K562 (cell line): ENCODE measurements at regions not wholly inside any gene's neighbourhood (a gene's known extent, or its start where the extent isn't known, plus 50 kb on each side); places are given as distances from the start of the nearest gene placed in this dataset.
"Not testable (repeated sequence)": the region's sequence is repeated elsewhere in the genome, so short reads cannot be mapped to it uniquely, and the experiment has no call there.

Experiments used
- ATAC-seq: fragments of 200-7000 bp; cut with Tn5 transposase; 3 replicates; pipeline ENCODE4 v1.9.1; 2020; ENCODE audit warnings: moderate library complexity
- BruUV-seq: library from RNA; stranded (reverse); fragments of 400-500 nt; replicated peaks from 2 replicates; lab custom pipeline; 2021; lab: Mats Ljungman, UMichigan
- CTCF ChIA-PET: fragments of 300-600 bp; formaldehyde crosslinking; extraction: SDS; loops from one replicate; lab custom pipeline; 2021; ENCODE audit warnings: low intra/inter-chr PET ratio; lab: Yijun Ruan, JAX
- POLR2A ChIA-PET: fragments of 300-600, 350-650 bp; sonication (Branson Sonifier 250); formaldehyde crosslinking; extraction: SDS; loops from one replicate; lab custom pipeline; 2021; ENCODE audit warnings: antibody characterized with exemption, inconsistent platforms; lab: Yijun Ruan, JAX
- DNase-seq, 4 experiments: peaks; one replicate each; pipeline versions ENCODE4 v3.0.0 to v3.0.0-alpha.2; 2011 to 2018; ENCODE audit warnings: low spot score in 3 of 4, mixed read lengths in 3 of 4; ENCODE audit errors: extremely low read depth in 1 of 4
- FAIRE-seq: peaks from 2 replicates; lab custom pipeline; 2011; peaks lifted over from hg19 to GRCh38; lab: Jason Lieb, UNC
- H2AFZ ChIP-seq: 2 replicates; pipeline ENCODE4 v1.6.0; 2011; ENCODE audit warnings: low read depth, low read length, control low read depth, inconsistent platforms
- H3K27ac ChIP-seq: fragments of 200-600 bp; 3 replicates; pipeline ENCODE4 v1.8.0; 2011; ENCODE audit warnings: low read depth, mild to moderate bottlenecking, control low read depth, inconsistent platforms, low read length, moderate library complexity, mixed read lengths; ENCODE audit errors: extremely low read depth
- H3K27me3 ChIP-seq, 2 experiments: fragments of 300-600 bp in 1 of 2; 2 replicates in 1 of 2; 3 replicates in 1 of 2; pipeline versions ENCODE4 v1.6.0 to v1.8.0; 2011; ENCODE audit warnings: inconsistent platforms in 2 of 2, low read length in 2 of 2, mild to moderate bottlenecking in 1 of 2, mixed read lengths in 1 of 2, moderate library complexity in 1 of 2; ENCODE audit not compliant: control insufficient read depth in 2 of 2, insufficient read depth in 2 of 2
- H3K36me3 ChIP-seq: fragments of 300-600 bp; 3 replicates; pipeline ENCODE4 v1.8.0; 2011; ENCODE audit warnings: mild to moderate bottlenecking, low read length, inconsistent platforms; ENCODE audit not compliant: control insufficient read depth, insufficient read depth
- H3K4me1 ChIP-seq, 2 experiments: fragments of 200-600 bp in 1 of 2; replicated peaks in 1 of 2; 2 replicates in 1 of 2; 3 replicates in 1 of 2; pipeline versions ENCODE4 v1.5.1 to v1.8.0; 2011; ENCODE audit warnings: inconsistent platforms in 2 of 2, low read length in 2 of 2, mild to moderate bottlenecking in 1 of 2, mixed read lengths in 1 of 2, moderate library complexity in 1 of 2; ENCODE audit not compliant: control insufficient read depth in 2 of 2, insufficient read depth in 2 of 2
- H3K4me2 ChIP-seq: 2 replicates; pipeline ENCODE4 v1.6.1; 2011; ENCODE audit warnings: low read length, control low read depth, inconsistent platforms, mixed read lengths; ENCODE audit not compliant: insufficient read depth
- H3K4me3 ChIP-seq: fragments of 200-600 bp; sonication (generic), shearing (Covaris generic); 2 replicates; pipeline ENCODE4 v1.5.1; 2016; ENCODE audit warnings: control low read depth, inconsistent platforms
- H3K79me2 ChIP-seq: fragments of 200-600 bp; 3 replicates; pipeline ENCODE4 v1.8.0; 2011; ENCODE audit warnings: low read length, inconsistent platforms; ENCODE audit not compliant: control insufficient read depth, insufficient read depth
- H3K9ac ChIP-seq, 2 experiments: 2 replicates each; pipeline versions ENCODE4 v1.6.0 to v1.6.1; 2011; ENCODE audit warnings: low read depth in 2 of 2, low read length in 2 of 2, control low read depth in 1 of 2, inconsistent platforms in 1 of 2, mild to moderate bottlenecking in 1 of 2, mixed read lengths in 1 of 2; ENCODE audit not compliant: insufficient read depth in 1 of 2
- H3K9me1 ChIP-seq: one replicate; pipeline ENCODE4 v1.6.0; 2011; ENCODE audit warnings: inconsistent platforms, mild to moderate bottlenecking, low read length, moderate library complexity; ENCODE audit not compliant: control insufficient read depth, insufficient read depth
- H3K9me3 ChIP-seq: replicated peaks from 2 replicates; pipeline ENCODE4 v1.5.1; 2011; ENCODE audit warnings: low read depth, low read length, inconsistent platforms; ENCODE audit not compliant: control insufficient read depth, insufficient read depth
- H4K20me1 ChIP-seq: replicated peaks from 2 replicates; pipeline ENCODE4 v1.6.1; 2011; ENCODE audit warnings: low read length, inconsistent platforms, mixed read lengths; ENCODE audit not compliant: control insufficient read depth, insufficient read depth
- CREB1 ChIP-seq, 2 experiments: sonication (generic) in 1 of 2; formaldehyde crosslinking in 1 of 2; IDR thresholded peaks; 2 replicates each; pipeline versions ENCODE4 v1.6.1 to v1.8.0; 2012 to 2022; ENCODE audit warnings: inconsistent platforms in 1 of 2, mild to moderate bottlenecking in 1 of 2, missing genetic modification reagents in 1 of 2, moderate library complexity in 1 of 2
- EZH2 ChIP-seq: IDR thresholded peaks from 2 replicates; pipeline ENCODE4 v1.6.1; 2012; ENCODE audit warnings: low read depth, mild to moderate bottlenecking, inconsistent platforms, low read length, borderline replicate concordance
- FUS ChIP-seq: fragments of 200-400 bp; formaldehyde crosslinking; optimal IDR thresholded peaks from 2 replicates; pipeline ENCODE3; 2017; ENCODE audit warnings: low read depth, low read length
- KDM4B ChIP-seq, 2 experiments: fragments of 450-650 bp in 1 of 2; sonication (generic) in 1 of 2; IDR thresholded peaks; 2 replicates each; pipeline ENCODE4 v1.6.1; 2016 to 2017; ENCODE audit warnings: borderline replicate concordance in 2 of 2, antibody characterized with exemption in 1 of 2, low read depth in 1 of 2, mild to moderate bottlenecking in 1 of 2
- MYC ChIP-seq, 2 experiments: fragments of 250-450 bp in 1 of 2; sonication (Bioruptor Pico) in 1 of 2; IDR thresholded peaks; 2 replicates each; pipeline versions ENCODE4 v1.5.1 to v1.6.1; 2012 to 2021; ENCODE audit warnings: low read depth in 2 of 2, borderline replicate concordance in 1 of 2, improper control_type of control experiment in 1 of 2, low read length in 1 of 2, mild to moderate bottlenecking in 1 of 2, moderate library complexity in 1 of 2
- NBN ChIP-seq: fragments of 450-650 bp; IDR thresholded peaks from 2 replicates; pipeline ENCODE4 v1.6.1; 2016; ENCODE audit warnings: low read depth, mild to moderate bottlenecking
- PHF21A ChIP-seq: fragments of 450-650 bp; IDR thresholded peaks from 2 replicates; pipeline ENCODE4 v1.6.1; 2017; ENCODE audit warnings: low read depth, borderline replicate concordance
- RBM25 ChIP-seq: fragments of 200-400 bp; formaldehyde crosslinking; IDR thresholded peaks from 2 replicates; pipeline ENCODE4 v1.6.1; 2018; ENCODE audit warnings: low read length, low read depth, moderate library complexity; ENCODE audit not compliant: severe bottlenecking
- RUNX1 ChIP-seq: sonication (generic); IDR thresholded peaks from 2 replicates; pipeline ENCODE4 v1.6.1; 2016; ENCODE audit warnings: antibody characterized with exemption, low read depth
- SMARCA5 ChIP-seq: fragments of 450-650 bp; IDR thresholded peaks from 2 replicates; pipeline ENCODE4 v1.6.1; 2016
- SNRNP70 ChIP-seq: fragments of 200-400 bp; formaldehyde crosslinking; optimal IDR thresholded peaks from 2 replicates; pipeline ENCODE3; 2017; ENCODE audit warnings: low read depth, low read length
- SRSF3 ChIP-seq: fragments of 200-400 bp; formaldehyde crosslinking; IDR thresholded peaks from 2 replicates; pipeline ENCODE4 v1.6.1; 2016; ENCODE audit warnings: mild to moderate bottlenecking, low read length, moderate library complexity; ENCODE audit not compliant: insufficient read depth
- TEAD4 ChIP-seq, 2 experiments: sonication (generic) in 1 of 2; formaldehyde crosslinking in 1 of 2; IDR thresholded peaks; 2 replicates each; pipeline versions ENCODE4 v1.6.1 to v1.8.0; 2012 to 2022; ENCODE audit warnings: borderline replicate concordance in 1 of 2, inconsistent platforms in 1 of 2, low read length in 1 of 2, mild to moderate bottlenecking in 1 of 2, missing genetic modification reagents in 1 of 2
- U2AF1 ChIP-seq: fragments of 200-400 bp; formaldehyde crosslinking; optimal IDR thresholded peaks from 2 replicates; pipeline ENCODE3; 2017; ENCODE audit warnings: mild to moderate bottlenecking, low read depth, low read length, moderate library complexity
- ZNF146 ChIP-seq: IDR thresholded peaks from one replicate; pipeline ENCODE4 v1.6.1; 2018; ENCODE audit warnings: missing compliant biosample characterization; ENCODE audit not compliant: unreplicated experiment
- WGBS: fragments of 100-300 bp; shearing (Covaris generic); methylation state at CpG from one replicate; pipeline ENCODE4 v1.1.6; 2016; ENCODE audit warnings: low coverage, mixed read lengths; ENCODE audit not compliant: insufficient coverage; ENCODE audit errors: missing lambda C conversion rate; 5-methylcytosine and 5-hydroxymethylcytosine counted together
- in situ Hi-C: fragments of 300-500 bp; cut with MboI; formaldehyde crosslinking; loops from 4 replicates; pipeline ENCODE4 v1.15.0; 2018; ENCODE audit warnings: inconsistent platforms, mixed read lengths
- intact Hi-C: fragments of 100-400 bp; cut with micrococcal nuclease; formaldehyde crosslinking; loops from 2 replicates; pipeline ENCODE4 v1.14.2; 2022

DNA sequence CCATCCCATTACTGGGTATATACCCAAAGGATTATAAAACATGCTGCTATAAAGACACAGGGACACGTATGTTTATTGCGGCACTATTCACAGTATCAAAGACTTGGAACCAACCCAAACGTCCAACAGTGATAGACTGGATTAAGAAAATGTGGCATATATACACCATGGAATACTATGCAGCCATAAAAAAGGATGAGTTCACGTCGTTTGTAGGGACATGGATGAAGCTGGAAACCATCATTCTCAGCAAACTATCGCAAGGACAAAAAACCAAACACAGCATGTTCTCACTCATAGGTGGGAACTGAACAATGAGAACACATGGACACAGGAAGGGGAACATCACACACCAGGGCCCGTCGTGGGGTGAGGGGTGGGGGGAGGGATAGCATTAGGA is 106.1 kb downstream of the CHD1L start:
- BruUV-seq, POLR2A ChIA-PET: not testable (repeated sequence)

DNA sequence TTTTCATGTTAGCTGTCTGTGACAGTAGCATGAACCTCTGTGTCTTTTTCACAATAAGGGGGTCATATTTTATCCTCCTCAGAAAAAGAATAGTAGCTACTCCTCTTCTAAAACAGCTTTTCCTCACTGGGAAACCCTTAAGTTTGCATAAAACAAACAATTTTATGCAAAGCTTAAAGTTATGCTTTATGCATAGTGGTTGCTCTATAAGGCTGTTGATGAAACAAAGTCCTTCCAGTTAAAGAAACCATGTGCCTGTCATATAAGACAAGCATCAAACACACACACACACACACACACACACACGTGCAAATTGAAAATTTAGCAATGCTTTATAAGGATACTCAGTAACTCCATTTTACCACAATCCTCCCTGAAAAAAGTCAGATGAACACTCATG is 107.0 kb downstream of the CHD1L start:
- Histone ChIP-seq H3K9me1 (no peaks in the 10 kb centered on the region), H4K20me1 (no peaks in the 10 kb centered on the region), H3K27ac (no peak overlapping the region), H3K79me2 (no peaks in the 10 kb centered on the region), H3K4me1 (no peaks in the 10 kb centered on the region), H2AFZ (no peak overlapping the region), H3K4me2 (no peak overlapping the region), H3K36me3 (no peaks in the 10 kb centered on the region), H3K9ac (no peak overlapping the region), H3K27me3 (peaks cover 0 to 3% of the 10 kb centered on the region in 2 experiments; a peak in 1 of 5 replicates), H3K4me3 (no peak overlapping the region), H3K9me3 (no peaks in the 10 kb centered on the region)
- no peak for FAIRE-seq
- in situ Hi-C loops (no loop called here), intact Hi-C loops (no loop called here)
- TF ChIP-seq TEAD4 (IDR thresholded peaks at IDR 0.05; ENCODE audit: low read length): no peak
- TF ChIP-seq TEAD4 (CRISPR knock-in tag; IDR thresholded peaks at IDR 0.05; ENCODE audit: borderline replicate concordance): no peak
- TF ChIP-seq SNRNP70: no peak
- TF ChIP-seq CREB1 (IDR thresholded peaks at IDR 0.05): no peak
- TF ChIP-seq CREB1 (CRISPR knock-in tag; IDR thresholded peaks at IDR 0.05): no peak
- no peak for TF ChIP-seq PHF21A
- TF ChIP-seq FUS: no peak
- TF ChIP-seq U2AF1: no peak
- TF ChIP-seq KDM4B (IDR thresholded peaks at IDR 0.05; ENCODE audit: borderline replicate concordance in 2 of 2, low read depth in 1 of 2): no peak
- TF ChIP-seq SRSF3: no peak
- TF ChIP-seq RUNX1: no peak
- TF ChIP-seq EZH2: no peak
- TF ChIP-seq SMARCA5: no peak
- no peak for TF ChIP-seq RBM25
- no peak for TF ChIP-seq NBN
- no peak for TF ChIP-seq MYC (IDR thresholded peaks at IDR 0.05; ENCODE audit: low read depth, low read length)
- no peak for TF ChIP-seq MYC (CRISPR knock-in tag; IDR thresholded peaks at IDR 0.05; ENCODE audit: borderline replicate concordance, low read depth)
- no peak for ATAC-seq
- DNase-seq: no peak
- ChIA-PET CTCF (no interaction called here), POLR2A (interaction anchor here (1.7 to 2.0 kb wide), 2 partner anchors 8 to 10 kb away, joined by 3 to 7 read pairs; no protein-coding TSS in a partner anchor)
- WGBS: 0% methylated on average over 1 of the region's 1 CpG
- BruUV-seq: no TSS peak

More for the DNA sequence above, 106.1 kb downstream of the CHD1L start:
- H2AFZ ChIP-seq, H3K4me1 ChIP-seq, H3K27ac ChIP-seq, intact Hi-C loops, H3K4me3 ChIP-seq, ATAC-seq, H3K9me1 ChIP-seq, H3K36me3 ChIP-seq, H3K4me2 ChIP-seq, H3K27me3 ChIP-seq, H3K79me2 ChIP-seq, FAIRE-seq, CTCF ChIA-PET, H4K20me1 ChIP-seq, H3K9me3 ChIP-seq, in situ Hi-C loops, H3K9ac ChIP-seq, DNase-seq: not testable (repeated sequence)
- TF ChIP-seq ZNF146 (CRISPR knock-in tag): peak; percentile 58
- 0% methylated on average over 8 of the region's 8 CpGs for WGBS
